ENCODE measurements at regions not wholly inside any gene's neighbourhood (a gene's known extent, or its start where the extent isn't known, plus 50 kb on each side); places are given as distances from the start of the nearest gene placed in this dataset.

- Histone ChIP-seq H3K9me3 (ENCODE audit: control extremely low read depth in 1 of 5, control insufficient read depth in 4 of 5, insufficient read depth in 2 of 5, low read depth in 1 of 5, low read length in 4 of 5) (no peaks in the 10 kb centered on the region), H3K27me3 (replicated peaks in 2 of 5; ENCODE audit: control insufficient read depth in 4 of 5, insufficient read depth in 5 of 5, low read length in 4 of 5) (no peaks in the 10 kb centered on the region), H3K4me3 (ENCODE audit: control insufficient read depth in 1 of 7, extremely low read depth in 1 of 7, insufficient read depth in 4 of 7, low read depth in 2 of 7, low read length in 6 of 7) (no peak overlapping the region), H3K4me1 (ENCODE audit: control extremely low read depth in 1 of 4, control insufficient read depth in 4 of 4, insufficient read depth in 4 of 4, low read length in 3 of 4) (peaks cover 0 to 10% (median 4%) of the 10 kb centered on the region in 4 experiments), H3K36me3 (ENCODE audit: control insufficient read depth in 4 of 4, insufficient read depth in 4 of 4, low read length in 3 of 4) (no peaks in the 10 kb centered on the region), H3K27ac (ENCODE audit: insufficient read depth in 1 of 2, low read depth in 1 of 2, low read length in 2 of 2, poor library complexity in 1 of 2, severe bottlenecking in 2 of 2) (no peak overlapping the region)
- DNase-seq = no peak
- ChIA-PET POLR2A (no interaction called here), CTCF (no interaction called here)
- WGBS (ENCODE audit: insufficient coverage) = 94% methylated on average over 19 of the region's 24 CpGs
Measured at GRCh38 chr20:58019027-58019849, 209.2 kb downstream of the ANKRD60 start.

GRCh38 chr20:58018590-58018989, 209.9 kb downstream of the ANKRD60 start:
- ChIA-PET POLR2A (no interaction called here), CTCF (no interaction called here)
- Histone ChIP-seq H3K36me3 (ENCODE audit: control insufficient read depth in 4 of 4, insufficient read depth in 4 of 4, low read length in 3 of 4) (no peaks in the 10 kb centered on the region), H3K27ac (ENCODE audit: insufficient read depth in 1 of 2, low read depth in 1 of 2, low read length in 2 of 2, poor library complexity in 1 of 2, severe bottlenecking in 2 of 2) (no peak overlapping the region), H3K4me3 (ENCODE audit: control insufficient read depth in 1 of 7, extremely low read depth in 1 of 7, insufficient read depth in 4 of 7, low read depth in 2 of 7, low read length in 6 of 7) (no peak overlapping the region), H3K27me3 (replicated peaks in 2 of 5; ENCODE audit: control insufficient read depth in 4 of 5, insufficient read depth in 5 of 5, low read length in 4 of 5) (no peaks in the 10 kb centered on the region), H3K9me3 (ENCODE audit: control extremely low read depth in 1 of 5, control insufficient read depth in 4 of 5, insufficient read depth in 2 of 5, low read depth in 1 of 5, low read length in 4 of 5) (no peaks in the 10 kb centered on the region), H3K4me1 (ENCODE audit: control extremely low read depth in 1 of 4, control insufficient read depth in 4 of 4, insufficient read depth in 4 of 4, low read length in 3 of 4) (peaks cover 0 to 10% (median 4%) of the 10 kb centered on the region in 4 experiments)
- no peak for DNase-seq
- 90% methylated on average over 8 of the region's 8 CpGs for WGBS (ENCODE audit: insufficient coverage)

GRCh38 chr20:58017970-58018530, 210.4 kb downstream of the ANKRD60 start:
- no peaks in the 10 kb centered on the region for H3K27me3 ChIP-seq (replicated peaks in 2 of 5; ENCODE audit: control insufficient read depth in 4 of 5, insufficient read depth in 5 of 5, low read length in 4 of 5)
- no peak overlapping the region for H3K4me3 ChIP-seq (ENCODE audit: control insufficient read depth in 1 of 7, extremely low read depth in 1 of 7, insufficient read depth in 4 of 7, low read depth in 2 of 7, low read length in 6 of 7)
- no peak overlapping the region for H3K27ac ChIP-seq (ENCODE audit: insufficient read depth in 1 of 2, low read depth in 1 of 2, low read length in 2 of 2, poor library complexity in 1 of 2, severe bottlenecking in 2 of 2)
- no peaks in the 10 kb centered on the region for H3K9me3 ChIP-seq (ENCODE audit: control extremely low read depth in 1 of 5, control insufficient read depth in 4 of 5, insufficient read depth in 2 of 5, low read depth in 1 of 5, low read length in 4 of 5)
- no peaks in the 10 kb centered on the region for H3K36me3 ChIP-seq (ENCODE audit: control insufficient read depth in 4 of 4, insufficient read depth in 4 of 4, low read length in 3 of 4)
- WGBS (ENCODE audit: insufficient coverage) = 91% methylated on average over 13 of the region's 16 CpGs
- ChIA-PET POLR2A (no interaction called here), CTCF (no interaction called here)
- DNase-seq = no peak
- peaks cover 0 to 10% (median 4%) of the 10 kb centered on the region in 4 experiments for H3K4me1 ChIP-seq (ENCODE audit: control extremely low read depth in 1 of 4, control insufficient read depth in 4 of 4, insufficient read depth in 4 of 4, low read length in 3 of 4)

DNA sequence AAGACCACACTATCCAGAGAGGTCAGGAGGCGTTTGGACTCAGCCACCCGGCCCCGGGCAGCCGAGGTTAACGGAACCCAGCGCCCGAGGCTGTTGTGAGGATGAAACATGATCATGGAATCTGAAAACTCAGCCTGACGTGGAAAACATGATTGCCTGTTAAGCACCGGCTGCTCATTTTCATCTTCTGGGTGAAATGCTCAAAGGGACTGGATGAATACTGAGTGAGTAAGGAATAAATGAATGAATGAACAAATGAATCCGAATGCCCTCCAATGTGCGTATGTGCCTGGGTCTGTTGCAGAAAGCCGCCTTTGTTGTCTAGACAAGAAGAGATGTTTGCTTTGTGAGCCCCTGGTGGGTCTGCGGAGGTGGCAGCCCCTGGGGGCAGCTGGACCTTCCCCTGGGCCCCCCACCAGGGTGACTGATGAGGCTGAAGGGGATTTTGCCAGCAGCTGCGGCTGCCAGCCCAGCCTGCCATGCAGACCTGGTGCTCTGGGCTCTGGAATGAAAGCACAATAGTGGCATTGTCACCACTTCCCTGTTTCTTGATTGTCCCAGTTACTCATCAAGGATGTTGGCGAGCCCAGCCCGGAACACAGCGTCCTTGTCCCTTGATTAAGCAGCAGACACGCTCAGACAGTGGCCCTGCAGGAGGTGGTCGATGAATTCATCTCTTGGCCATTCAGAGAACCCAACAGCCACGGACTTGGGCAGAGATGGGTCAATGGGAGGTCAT, 211.1 kb downstream of the ANKRD60 start:
- 95% methylated on average over 20 of the region's 20 CpGs for WGBS (ENCODE audit: insufficient coverage)
- ChIA-PET POLR2A (no interaction called here), CTCF (interaction anchor here (0.6 kb wide), 1 partner anchor 122 kb away, joined by 3 read pairs; no protein-coding TSS in a partner anchor)
- no peaks in the 10 kb centered on the region for H3K27me3 ChIP-seq (replicated peaks in 2 of 5; ENCODE audit: control insufficient read depth in 4 of 5, insufficient read depth in 5 of 5, low read length in 4 of 5)
- no peak overlapping the region for H3K27ac ChIP-seq (ENCODE audit: insufficient read depth in 1 of 2, low read depth in 1 of 2, low read length in 2 of 2, poor library complexity in 1 of 2, severe bottlenecking in 2 of 2)
- no peak overlapping the region for H3K4me3 ChIP-seq (ENCODE audit: control insufficient read depth in 1 of 7, extremely low read depth in 1 of 7, insufficient read depth in 4 of 7, low read depth in 2 of 7, low read length in 6 of 7)
- H3K9me3 ChIP-seq (ENCODE audit: control extremely low read depth in 1 of 5, control insufficient read depth in 4 of 5, insufficient read depth in 2 of 5, low read depth in 1 of 5, low read length in 4 of 5) = no peaks in the 10 kb centered on the region
- no peak for DNase-seq
- peaks cover 0 to 10% (median 4%) of the 10 kb centered on the region in 4 experiments for H3K4me1 ChIP-seq (ENCODE audit: control extremely low read depth in 1 of 4, control insufficient read depth in 4 of 4, insufficient read depth in 4 of 4, low read length in 3 of 4)
- no peaks in the 10 kb centered on the region for H3K36me3 ChIP-seq (ENCODE audit: control insufficient read depth in 4 of 4, insufficient read depth in 4 of 4, low read length in 3 of 4)

DNA sequence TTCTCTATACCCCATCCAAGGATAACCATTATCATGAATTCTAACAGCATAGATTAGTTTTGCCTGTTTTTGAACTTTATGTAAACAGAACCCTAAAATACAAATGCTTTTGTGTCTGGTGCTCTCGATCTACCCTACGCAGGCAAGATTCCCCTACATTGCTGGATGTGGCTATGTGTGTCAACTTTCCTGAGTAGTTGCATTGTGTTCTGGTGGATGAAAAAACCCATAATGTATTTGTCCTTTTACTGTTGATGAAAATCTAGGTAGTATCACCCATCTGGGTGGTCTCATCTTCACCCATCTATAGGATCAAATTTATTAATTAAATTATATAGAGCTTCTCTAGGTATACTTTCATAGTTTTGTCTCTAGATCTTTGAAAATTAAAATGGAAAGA, 211.7 kb downstream of the ANKRD60 start:
- POLR2A ChIA-PET = no interaction called here
- no CpG with 5 or more reads among the region's 2 CpGs for WGBS (ENCODE audit: insufficient coverage)
- no peak for DNase-seq
- H3K27ac ChIP-seq (ENCODE audit: insufficient read depth in 1 of 2, low read depth in 1 of 2, low read length in 2 of 2, poor library complexity in 1 of 2, severe bottlenecking in 2 of 2) = no peak overlapping the region
- no peaks in the 10 kb centered on the region for H3K9me3 ChIP-seq (ENCODE audit: control extremely low read depth in 1 of 5, control insufficient read depth in 4 of 5, insufficient read depth in 2 of 5, low read depth in 1 of 5, low read length in 4 of 5)
- peaks cover 0 to 10% (median 4%) of the 10 kb centered on the region in 4 experiments for H3K4me1 ChIP-seq (ENCODE audit: control extremely low read depth in 1 of 4, control insufficient read depth in 4 of 4, insufficient read depth in 4 of 4, low read length in 3 of 4)
- H3K27me3 ChIP-seq (replicated peaks in 2 of 5; ENCODE audit: control insufficient read depth in 4 of 5, insufficient read depth in 5 of 5, low read length in 4 of 5) = no peaks in the 10 kb centered on the region
- CTCF ChIA-PET = interaction anchor here (0.6 kb wide), 1 partner anchor 122 kb away, joined by 3 read pairs; no protein-coding TSS in a partner anchor
- H3K36me3 ChIP-seq (ENCODE audit: control insufficient read depth in 4 of 4, insufficient read depth in 4 of 4, low read length in 3 of 4) = no peaks in the 10 kb centered on the region
- H3K4me3 ChIP-seq (ENCODE audit: control insufficient read depth in 1 of 7, extremely low read depth in 1 of 7, insufficient read depth in 4 of 7, low read depth in 2 of 7, low read length in 6 of 7) = no peak overlapping the region

- H3K4me1 ChIP-seq (ENCODE audit: control extremely low read depth in 1 of 4, control insufficient read depth in 4 of 4, insufficient read depth in 4 of 4, low read length in 3 of 4) = no peaks in the 10 kb centered on the region
- no peak overlapping the region for H3K4me3 ChIP-seq (ENCODE audit: control insufficient read depth in 1 of 7, extremely low read depth in 1 of 7, insufficient read depth in 4 of 7, low read depth in 2 of 7, low read length in 6 of 7)
- no peak for DNase-seq
- no peak overlapping the region for H3K27ac ChIP-seq (ENCODE audit: insufficient read depth in 1 of 2, low read depth in 1 of 2, low read length in 2 of 2, poor library complexity in 1 of 2, severe bottlenecking in 2 of 2)
- 100% methylated on average over 3 of the region's 5 CpGs for WGBS (ENCODE audit: insufficient coverage)
- ChIA-PET CTCF (no interaction called here), POLR2A (no interaction called here)
- no peaks in the 10 kb centered on the region for H3K9me3 ChIP-seq (ENCODE audit: control extremely low read depth in 1 of 5, control insufficient read depth in 4 of 5, insufficient read depth in 2 of 5, low read depth in 1 of 5, low read length in 4 of 5)
- no peaks in the 10 kb centered on the region for H3K27me3 ChIP-seq (replicated peaks in 2 of 5; ENCODE audit: control insufficient read depth in 4 of 5, insufficient read depth in 5 of 5, low read length in 4 of 5)
- no peaks in the 10 kb centered on the region for H3K36me3 ChIP-seq (ENCODE audit: control insufficient read depth in 4 of 4, insufficient read depth in 4 of 4, low read length in 3 of 4)
Measured at GRCh38 chr20:58014628-58015315, 213.7 kb downstream of the ANKRD60 start.

Measured in common myeloid progenitor, CD34-positive (primary cell).